Keratinocyte (primary cell): ENCODE measurements at regions not wholly inside any gene's neighbourhood (a gene's known extent, or its start where the extent isn't known, plus 50 kb on each side); places are given as distances from the start of the nearest gene placed in this dataset.

Experiments used
- CTCF ChIP-seq, 3 experiments: IDR thresholded peaks in 1 of 3; conservative IDR thresholded peaks in 1 of 3; optimal IDR thresholded peaks in 1 of 3; 2 replicates in 2 of 3; 3 replicates in 1 of 3; pipeline versions ENCODE3 to v1.5.1; 2011; ENCODE audit warnings: low read length in 3 of 3, mild to moderate bottlenecking in 3 of 3, moderate library complexity in 2 of 3, control low read depth in 1 of 3, inconsistent platforms in 1 of 3; ENCODE audit not compliant: insufficient read depth in 2 of 3; ENCODE audit errors: extremely low read depth in 1 of 3
- EZH2 ChIP-seq: IDR thresholded peaks from one replicate; pipeline ENCODE4 v1.6.1; 2012; ENCODE audit warnings: inconsistent platforms, mild to moderate bottlenecking, low read length, moderate library complexity

GRCh38 chr2:111670776-111671175 lies 213.2 kb downstream of the ANAPC1 start:
- TF ChIP-seq EZH2 (no peak), CTCF (optimal IDR thresholded peaks at IDR 0.05 in 1 of 3, IDR thresholded peaks at IDR 0.05 in 1 of 3, conservative IDR thresholded peaks at IDR 0.05 in 1 of 3; ENCODE audit: extremely low read depth in 1 of 3, insufficient read depth in 2 of 3, low read length in 3 of 3) (no peak)
